ENCODE measurements at regions not wholly inside any gene's neighbourhood (a gene's known extent, or its start where the extent isn't known, plus 50 kb on each side); places are given as distances from the start of the nearest gene placed in this dataset.

DNA sequence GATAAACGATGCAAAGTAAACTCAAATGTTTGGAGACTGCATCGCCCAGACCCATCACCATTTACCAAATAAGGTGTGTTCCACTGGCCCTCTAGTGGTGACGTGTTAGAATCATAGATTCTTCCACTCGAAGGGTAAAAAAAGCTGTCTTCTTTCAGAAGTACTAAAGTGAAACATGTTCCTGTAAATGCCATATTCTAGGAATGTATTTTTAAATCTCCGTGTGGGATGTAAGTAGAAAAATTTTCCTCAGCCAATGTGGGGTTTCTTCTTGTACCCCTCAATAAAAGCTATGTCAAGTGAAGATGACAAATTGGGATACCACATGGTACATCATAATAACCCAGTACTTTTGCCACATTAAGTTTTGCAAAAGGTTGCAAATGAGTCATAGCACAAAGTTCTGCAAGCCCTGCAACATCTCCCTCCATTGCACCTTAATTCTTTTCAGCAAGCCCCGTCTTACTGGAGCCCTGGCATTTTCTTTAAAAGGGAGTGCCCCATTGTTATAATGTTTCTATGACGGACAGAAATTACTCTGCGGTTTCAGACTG is 100.8 kb downstream of the CCER1 start:
- Histone ChIP-seq H2AFZ (ENCODE audit: low read depth, low read length) (no peak overlapping the region), H3K4me3 (ENCODE audit: low read length) (no peak overlapping the region), H3K36me3 (ENCODE audit: insufficient read depth, low read length) (no peaks in the 10 kb centered on the region), H3K4me1 (ENCODE audit: insufficient read depth, low read length) (no peaks in the 10 kb centered on the region), H3K27me3 (ENCODE audit: insufficient read depth, low read length) (no peaks in the 10 kb centered on the region), H3K9me3 (ENCODE audit: low read length) (no peaks in the 10 kb centered on the region)

- no peaks in the 10 kb centered on the region for H3K4me1 ChIP-seq (ENCODE audit: insufficient read depth, low read length)
- no peaks in the 10 kb centered on the region for H3K27me3 ChIP-seq (ENCODE audit: insufficient read depth, low read length)
- no peaks in the 10 kb centered on the region for H3K36me3 ChIP-seq (ENCODE audit: insufficient read depth, low read length)
- no peaks in the 10 kb centered on the region for H3K9me3 ChIP-seq (ENCODE audit: low read length)
- H2AFZ ChIP-seq (ENCODE audit: low read depth, low read length): no peak overlapping the region
- H3K4me3 ChIP-seq (ENCODE audit: low read length): no peak overlapping the region
Observed at GRCh38 chr12:90851800-90852718, 102.9 kb downstream of the CCER1 start.

- no peak overlapping the region for H2AFZ ChIP-seq (ENCODE audit: low read depth, low read length)
- H3K36me3 ChIP-seq (ENCODE audit: insufficient read depth, low read length): no peaks in the 10 kb centered on the region
- no peaks in the 10 kb centered on the region for H3K4me1 ChIP-seq (ENCODE audit: insufficient read depth, low read length)
- H3K9me3 ChIP-seq (ENCODE audit: low read length): no peaks in the 10 kb centered on the region
- H3K27me3 ChIP-seq (ENCODE audit: insufficient read depth, low read length): no peaks in the 10 kb centered on the region
- H3K4me3 ChIP-seq (ENCODE audit: low read length): no peak overlapping the region
Observed at GRCh38 chr12:90842477-90842876, 112.5 kb downstream of the CCER1 start.

DNA sequence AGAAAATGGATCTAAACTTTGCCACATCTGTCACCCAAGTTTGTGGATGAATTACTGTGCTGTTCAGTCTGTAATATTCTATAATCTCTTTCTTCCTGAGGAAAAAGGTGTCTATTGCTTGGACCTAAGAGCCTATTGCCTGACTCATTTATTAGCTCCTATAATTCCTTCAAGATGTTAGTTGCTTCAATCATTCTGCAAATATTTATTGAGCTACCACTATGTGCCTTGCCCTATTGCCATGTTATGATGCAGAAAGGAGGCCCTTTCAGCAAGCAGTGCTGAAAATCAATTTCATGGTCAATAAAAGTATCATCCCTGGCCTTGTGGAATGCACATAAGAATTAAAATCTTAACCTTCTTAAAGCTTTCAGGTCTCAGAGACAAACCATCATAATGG is 113.6 kb downstream of the CCER1 start:
- H3K36me3 ChIP-seq (ENCODE audit: insufficient read depth, low read length): no peaks in the 10 kb centered on the region
- no peaks in the 10 kb centered on the region for H3K27me3 ChIP-seq (ENCODE audit: insufficient read depth, low read length)
- H2AFZ ChIP-seq (ENCODE audit: low read depth, low read length): no peak overlapping the region
- H3K4me3 ChIP-seq (ENCODE audit: low read length): no peak overlapping the region
- H3K4me1 ChIP-seq (ENCODE audit: insufficient read depth, low read length): no peaks in the 10 kb centered on the region
- no peaks in the 10 kb centered on the region for H3K9me3 ChIP-seq (ENCODE audit: low read length)

DNA sequence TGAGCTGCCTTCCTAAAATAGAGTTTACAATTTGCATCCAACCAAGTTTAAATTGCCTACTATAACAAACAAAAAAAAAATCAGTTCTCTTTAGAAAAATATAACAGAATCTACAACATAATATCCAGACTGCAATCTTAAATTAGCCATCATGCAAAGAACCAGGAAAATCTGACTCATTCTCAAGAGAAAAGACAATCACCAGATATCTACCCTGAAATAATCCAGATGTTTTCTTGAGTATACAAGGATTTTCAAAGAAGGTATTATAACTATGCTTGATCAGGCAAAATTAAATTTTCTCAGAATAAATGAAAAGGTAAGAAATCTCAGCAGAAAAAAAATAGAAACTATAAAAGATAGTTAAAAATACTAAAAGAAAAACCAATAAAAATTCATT is 115.6 kb downstream of the CCER1 start:
- Histone ChIP-seq H3K4me3 (ENCODE audit: low read length) (no peak overlapping the region), H3K9me3 (ENCODE audit: low read length) (no peaks in the 10 kb centered on the region), H3K27me3 (ENCODE audit: insufficient read depth, low read length) (no peaks in the 10 kb centered on the region), H3K4me1 (ENCODE audit: insufficient read depth, low read length) (no peaks in the 10 kb centered on the region), H3K36me3 (ENCODE audit: insufficient read depth, low read length) (no peaks in the 10 kb centered on the region), H2AFZ (ENCODE audit: low read depth, low read length) (no peak overlapping the region)

DNA sequence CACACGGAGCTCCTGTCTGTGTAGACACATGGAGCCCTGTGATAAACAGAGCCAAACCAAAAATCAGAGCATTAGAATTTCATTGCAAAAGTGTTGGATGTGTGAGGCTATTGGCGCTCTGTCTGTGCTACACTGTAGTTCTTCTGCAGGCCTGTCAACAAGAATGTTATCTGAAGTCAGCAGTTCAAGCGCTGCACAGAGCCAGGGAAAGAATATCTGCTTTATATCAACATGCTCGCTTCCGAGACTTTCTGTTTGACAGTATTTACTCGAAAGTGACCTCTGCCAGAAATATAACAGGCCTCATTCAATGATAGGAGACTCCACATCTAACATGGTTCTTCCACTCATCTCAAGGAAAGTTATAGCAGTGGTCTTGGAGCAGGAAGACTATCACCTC is 118.3 kb downstream of the CCER1 start:
- no peak overlapping the region for H2AFZ ChIP-seq (ENCODE audit: low read depth, low read length)
- H3K9me3 ChIP-seq (ENCODE audit: low read length): no peaks in the 10 kb centered on the region
- no peaks in the 10 kb centered on the region for H3K36me3 ChIP-seq (ENCODE audit: insufficient read depth, low read length)
- H3K27me3 ChIP-seq (ENCODE audit: insufficient read depth, low read length): no peaks in the 10 kb centered on the region
- H3K4me1 ChIP-seq (ENCODE audit: insufficient read depth, low read length): no peaks in the 10 kb centered on the region
- H3K4me3 ChIP-seq (ENCODE audit: low read length): no peak overlapping the region

- peaks cover 7% of the 10 kb centered on the region for H3K4me1 ChIP-seq (ENCODE audit: insufficient read depth, low read length)
- no peak overlapping the region for H3K4me3 ChIP-seq (ENCODE audit: low read length)
- H3K36me3 ChIP-seq (ENCODE audit: insufficient read depth, low read length): no peaks in the 10 kb centered on the region
- no peaks in the 10 kb centered on the region for H3K9me3 ChIP-seq (ENCODE audit: low read length)
- no peaks in the 10 kb centered on the region for H3K27me3 ChIP-seq (ENCODE audit: insufficient read depth, low read length)
- H2AFZ ChIP-seq (ENCODE audit: low read depth, low read length): no peak overlapping the region
Observed at GRCh38 chr12:90833228-90833627, 121.7 kb downstream of the CCER1 start.

GRCh38 chr12:90832427-90832826 is 122.5 kb downstream of the CCER1 start:
- Histone ChIP-seq H3K36me3 (ENCODE audit: insufficient read depth, low read length) (no peaks in the 10 kb centered on the region), H3K27me3 (ENCODE audit: insufficient read depth, low read length) (no peaks in the 10 kb centered on the region), H2AFZ (ENCODE audit: low read depth, low read length) (no peak overlapping the region), H3K4me3 (ENCODE audit: low read length) (no peak overlapping the region), H3K9me3 (ENCODE audit: low read length) (no peaks in the 10 kb centered on the region), H3K4me1 (ENCODE audit: insufficient read depth, low read length) (peaks cover 7% of the 10 kb centered on the region)

DNA sequence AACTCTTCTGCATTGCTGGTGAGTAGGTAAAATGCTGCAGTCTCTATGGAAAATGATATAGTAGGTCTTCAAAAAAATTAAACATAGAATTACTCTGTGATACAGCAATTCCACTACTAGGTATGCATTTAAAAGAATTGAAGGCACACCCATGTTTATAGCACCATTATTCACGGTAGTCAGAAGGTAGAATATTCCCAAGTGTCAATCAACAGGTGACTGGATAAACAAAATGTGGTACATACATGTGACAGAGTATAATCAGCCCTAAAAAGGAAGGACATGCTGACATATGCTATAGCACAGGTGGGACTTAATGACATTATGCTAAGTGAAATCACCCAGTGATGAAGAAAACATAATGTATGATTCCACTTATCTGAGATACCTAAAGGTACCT is 123.3 kb downstream of the CCER1 start:
- H2AFZ ChIP-seq (ENCODE audit: low read depth, low read length): no peak overlapping the region
- no peaks in the 10 kb centered on the region for H3K36me3 ChIP-seq (ENCODE audit: insufficient read depth, low read length)
- H3K9me3 ChIP-seq (ENCODE audit: low read length): no peaks in the 10 kb centered on the region
- peaks cover 7% of the 10 kb centered on the region for H3K4me1 ChIP-seq (ENCODE audit: insufficient read depth, low read length)
- no peak overlapping the region for H3K4me3 ChIP-seq (ENCODE audit: low read length)
- no peaks in the 10 kb centered on the region for H3K27me3 ChIP-seq (ENCODE audit: insufficient read depth, low read length)

DNA sequence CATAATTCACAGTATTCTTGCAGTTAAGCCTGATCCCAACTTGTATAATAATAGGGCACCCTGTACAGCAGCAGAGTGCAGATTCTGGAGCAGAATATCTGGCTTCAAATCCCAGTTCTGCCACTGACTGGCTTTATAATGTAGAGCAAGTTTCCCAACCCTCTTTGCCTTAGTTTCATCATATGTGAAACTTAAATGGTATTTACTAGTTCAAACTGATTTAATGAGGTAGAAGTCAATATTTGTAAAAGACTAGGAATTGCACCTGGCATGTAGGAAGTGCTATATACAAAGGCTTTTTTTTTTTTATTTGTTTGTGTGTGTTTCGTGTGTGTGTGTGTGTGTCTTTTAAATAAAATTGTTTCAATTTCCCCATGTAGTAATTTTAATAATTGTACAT is 125.9 kb downstream of the CCER1 start:
- H2AFZ ChIP-seq (ENCODE audit: low read depth, low read length): no peak overlapping the region
- H3K4me1 ChIP-seq (ENCODE audit: insufficient read depth, low read length): peaks cover 13% of the 10 kb centered on the region
- no peaks in the 10 kb centered on the region for H3K27me3 ChIP-seq (ENCODE audit: insufficient read depth, low read length)
- H3K4me3 ChIP-seq (ENCODE audit: low read length): no peak overlapping the region
- H3K9me3 ChIP-seq (ENCODE audit: low read length): no peaks in the 10 kb centered on the region
- H3K36me3 ChIP-seq (ENCODE audit: insufficient read depth, low read length): no peaks in the 10 kb centered on the region

DNA sequence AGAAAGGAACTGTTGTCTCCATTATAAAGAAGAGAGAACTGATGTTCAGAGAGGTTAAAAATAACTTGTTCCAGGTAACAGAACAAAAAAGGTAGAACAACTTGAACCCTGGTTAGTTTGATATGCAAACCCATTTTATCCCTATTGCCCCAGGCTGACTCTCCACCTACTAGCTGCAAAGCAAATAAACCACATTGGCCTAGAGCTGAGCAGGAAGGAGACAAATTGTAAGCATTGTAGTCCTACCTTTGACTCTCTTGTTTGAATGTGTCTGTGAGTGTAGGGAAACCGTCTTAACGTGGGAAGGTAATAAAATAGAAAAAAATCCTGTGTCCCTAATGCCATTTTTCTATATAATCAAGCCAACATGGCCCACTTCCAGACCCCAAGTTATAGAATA is 126.4 kb downstream of the CCER1 start:
- Histone ChIP-seq H3K9me3 (ENCODE audit: low read length) (no peaks in the 10 kb centered on the region), H3K4me1 (ENCODE audit: insufficient read depth, low read length) (peaks cover 13% of the 10 kb centered on the region), H3K27me3 (ENCODE audit: insufficient read depth, low read length) (no peaks in the 10 kb centered on the region), H3K36me3 (ENCODE audit: insufficient read depth, low read length) (no peaks in the 10 kb centered on the region), H2AFZ (ENCODE audit: low read depth, low read length) (no peak overlapping the region), H3K4me3 (ENCODE audit: low read length) (no peak overlapping the region)

- no peak overlapping the region for H3K4me3 ChIP-seq (ENCODE audit: low read length)
- no peaks in the 10 kb centered on the region for H3K27me3 ChIP-seq (ENCODE audit: insufficient read depth, low read length)
Observed at GRCh38 chr12:90827567-90827966, 127.4 kb downstream of the CCER1 start.

GRCh38 chr12:90826036-90826435 is 128.9 kb downstream of the CCER1 start:
- Histone ChIP-seq H3K9me3 (ENCODE audit: low read length) (no peaks in the 10 kb centered on the region), H3K36me3 (ENCODE audit: insufficient read depth, low read length) (no peaks in the 10 kb centered on the region), H2AFZ (ENCODE audit: low read depth, low read length) (no peak overlapping the region), H3K4me1 (ENCODE audit: insufficient read depth, low read length) (peaks cover 7% of the 10 kb centered on the region), H3K4me3 (ENCODE audit: low read length) (no peak overlapping the region), H3K27me3 (ENCODE audit: insufficient read depth, low read length) (no peaks in the 10 kb centered on the region)

More at GRCh38 chr12:90827567-90827966, 127.4 kb downstream of the CCER1 start:
- no peaks in the 10 kb centered on the region for H3K9me3 ChIP-seq (ENCODE audit: low read length)
- H2AFZ ChIP-seq (ENCODE audit: low read depth, low read length): no peak overlapping the region
- peaks cover 13% of the 10 kb centered on the region for H3K4me1 ChIP-seq (ENCODE audit: insufficient read depth, low read length)
- no peaks in the 10 kb centered on the region for H3K36me3 ChIP-seq (ENCODE audit: insufficient read depth, low read length)

All from neuron (in vitro differentiated cells).